ENCODE measurements at regions not wholly inside any gene's neighbourhood (a gene's known extent, or its start where the extent isn't known, plus 50 kb on each side); places are given as distances from the start of the nearest gene placed in this dataset.

DNA sequence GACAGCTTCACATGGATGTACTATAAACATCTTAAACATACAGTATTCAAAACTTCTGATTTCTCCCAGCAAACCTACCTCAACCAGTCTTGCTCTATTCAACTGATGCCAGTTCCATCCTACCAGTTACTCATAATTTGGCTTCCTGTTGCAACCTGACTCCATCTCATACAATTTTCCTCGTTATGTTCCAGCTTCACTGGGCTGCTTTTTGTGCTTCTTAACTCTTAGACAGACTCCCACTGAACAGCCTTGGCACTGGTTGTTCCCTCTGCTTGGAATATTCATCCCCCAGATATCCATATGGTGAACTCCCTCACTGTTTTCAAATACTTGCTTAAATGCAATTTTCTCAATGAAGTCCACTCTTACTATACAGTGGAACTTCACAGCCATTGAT lies 249.2 kb downstream of the AEBP2 start:
- TF ChIP-seq, protein P1, sequence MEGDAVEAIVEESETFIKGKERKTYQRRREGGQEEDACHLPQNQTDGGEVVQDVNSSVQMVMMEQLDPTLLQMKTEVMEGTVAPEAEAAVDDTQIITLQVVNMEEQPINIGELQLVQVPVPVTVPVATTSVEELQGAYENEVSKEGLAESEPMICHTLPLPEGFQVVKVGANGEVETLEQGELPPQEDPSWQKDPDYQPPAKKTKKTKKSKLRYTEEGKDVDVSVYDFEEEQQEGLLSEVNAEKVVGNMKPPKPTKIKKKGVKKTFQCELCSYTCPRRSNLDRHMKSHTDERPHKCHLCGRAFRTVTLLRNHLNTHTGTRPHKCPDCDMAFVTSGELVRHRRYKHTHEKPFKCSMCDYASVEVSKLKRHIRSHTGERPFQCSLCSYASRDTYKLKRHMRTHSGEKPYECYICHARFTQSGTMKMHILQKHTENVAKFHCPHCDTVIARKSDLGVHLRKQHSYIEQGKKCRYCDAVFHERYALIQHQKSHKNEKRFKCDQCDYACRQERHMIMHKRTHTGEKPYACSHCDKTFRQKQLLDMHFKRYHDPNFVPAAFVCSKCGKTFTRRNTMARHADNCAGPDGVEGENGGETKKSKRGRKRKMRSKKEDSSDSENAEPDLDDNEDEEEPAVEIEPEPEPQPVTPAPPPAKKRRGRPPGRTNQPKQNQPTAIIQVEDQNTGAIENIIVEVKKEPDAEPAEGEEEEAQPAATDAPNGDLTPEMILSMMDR (IDR thresholded peaks at IDR 0.05; ENCODE audit: low read length): no peak
- TF ChIP-seq EZH2 (optimal IDR thresholded peaks at IDR 0.05; ENCODE audit: low read depth, low read length) (no peak), EZH2phosphoT487 (IDR thresholded peaks at IDR 0.05; ENCODE audit: low read length) (no peak)
